Kidney (tissue), 13 donors: ENCODE measurements at regions not wholly inside any gene's neighbourhood (a gene's known extent, or its start where the extent isn't known, plus 50 kb on each side); places are given as distances from the start of the nearest gene placed in this dataset.

Experiments
- DNase-seq, 5 donors: peaks; one replicate each; pipeline ENCODE4 v3.0.0-alpha.2; 2013 to 2020
- FAIRE-seq: peaks from 2 replicates; lab custom pipeline; 2012; peaks lifted over from hg19 to GRCh38; lab: Jason Lieb, UNC
- H3K27ac ChIP-seq, 2 donors: one replicate each; pipeline ENCODE4 v1.7.0; 2013; ENCODE audit warnings: low read depth in 2 of 2, low read length in 2 of 2, inconsistent platforms in 1 of 2
- H3K27me3 ChIP-seq: one replicate; pipeline ENCODE4 v1.7.1; 2013; ENCODE audit warnings: low read length, inconsistent platforms; ENCODE audit not compliant: control insufficient read depth, insufficient read depth
- H3K36me3 ChIP-seq, 3 donors: one replicate each; pipeline versions ENCODE4 v1.7.0 to v1.7.1; 2013; ENCODE audit warnings: low read length in 3 of 3, control low read depth in 1 of 3, inconsistent platforms in 1 of 3; ENCODE audit not compliant: insufficient read depth in 3 of 3, control insufficient read depth in 2 of 3
- H3K4me1 ChIP-seq, 3 donors: one replicate each; pipeline versions ENCODE4 v1.7.0 to v1.7.1; 2013; ENCODE audit warnings: low read length in 3 of 3, inconsistent platforms in 1 of 3, low read depth in 1 of 3; ENCODE audit not compliant: control insufficient read depth in 2 of 3, insufficient read depth in 2 of 3
- H3K4me3 ChIP-seq, 3 donors: one replicate each; pipeline versions ENCODE4 v1.7.0 to v1.8.1; 2013; ENCODE audit warnings: low read length in 3 of 3, control low read depth in 1 of 3, inconsistent platforms in 1 of 3
- H3K9ac ChIP-seq, 3 donors: one replicate each; pipeline versions ENCODE4 v1.7.0 to v1.7.1; 2013; ENCODE audit warnings: low read length in 3 of 3, control low read depth in 1 of 3, inconsistent platforms in 1 of 3
- H3K9me3 ChIP-seq, 3 donors: one replicate each; pipeline versions ENCODE4 v1.7.0 to v1.7.1; 2013; ENCODE audit warnings: low read length in 3 of 3, control low read depth in 1 of 3, inconsistent platforms in 1 of 3; ENCODE audit not compliant: control insufficient read depth in 2 of 3, insufficient read depth in 1 of 3
- intact Hi-C: fragments of 100-400 bp; cut with DNase I; formaldehyde crosslinking; loops from one replicate; pipeline ENCODE4 v1.11.1; 2022
- TF ChIP-seq, protein P1 (sequence below): IDR thresholded peaks from 3 replicates; pipeline ENCODE4 v1.5.1; 2012; ENCODE audit warnings: mild to moderate bottlenecking, moderate library complexity, borderline replicate concordance; ENCODE audit not compliant: insufficient read depth; ENCODE audit errors: extremely low read depth
- donor health status: control.
- donor health status: control.
- donor health status: control.
- donor health status: control.
- donor health status: control.
- donor health status: DM: yes; HTN: yes; CAD: no.
- donor health status: Normal renal cell carcinoma (clear cell type).

DNA sequence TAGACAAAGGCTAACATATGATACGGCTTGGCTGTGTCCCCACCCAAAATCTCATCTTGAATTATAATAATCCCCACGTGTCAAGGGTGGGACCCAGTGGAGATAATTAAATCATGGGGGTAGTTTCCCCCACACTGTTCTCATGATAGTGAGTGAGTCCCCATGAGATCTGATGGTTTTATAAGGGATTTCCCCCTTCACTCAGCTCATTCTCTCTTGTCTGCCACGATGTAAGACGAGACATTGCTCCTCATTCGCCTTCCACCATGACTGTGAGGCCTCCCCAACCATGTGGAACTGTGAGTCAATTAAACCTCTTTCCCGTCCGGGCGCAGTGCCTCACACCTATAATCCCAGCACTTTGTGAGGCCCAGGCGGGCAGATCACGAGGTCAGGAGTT is 143.5 kb downstream of the RXFP2 start:
- H3K9me3 ChIP-seq = no peaks in the 10 kb centered on the region
- H3K9ac ChIP-seq = no peak overlapping the region
- peaks cover 0 to 10% (median 0%) of the 10 kb centered on the region in 3 donors for H3K4me1 ChIP-seq
- intact Hi-C loops = no loop called here
- no peak for FAIRE-seq
- TF ChIP-seq, protein P1, sequence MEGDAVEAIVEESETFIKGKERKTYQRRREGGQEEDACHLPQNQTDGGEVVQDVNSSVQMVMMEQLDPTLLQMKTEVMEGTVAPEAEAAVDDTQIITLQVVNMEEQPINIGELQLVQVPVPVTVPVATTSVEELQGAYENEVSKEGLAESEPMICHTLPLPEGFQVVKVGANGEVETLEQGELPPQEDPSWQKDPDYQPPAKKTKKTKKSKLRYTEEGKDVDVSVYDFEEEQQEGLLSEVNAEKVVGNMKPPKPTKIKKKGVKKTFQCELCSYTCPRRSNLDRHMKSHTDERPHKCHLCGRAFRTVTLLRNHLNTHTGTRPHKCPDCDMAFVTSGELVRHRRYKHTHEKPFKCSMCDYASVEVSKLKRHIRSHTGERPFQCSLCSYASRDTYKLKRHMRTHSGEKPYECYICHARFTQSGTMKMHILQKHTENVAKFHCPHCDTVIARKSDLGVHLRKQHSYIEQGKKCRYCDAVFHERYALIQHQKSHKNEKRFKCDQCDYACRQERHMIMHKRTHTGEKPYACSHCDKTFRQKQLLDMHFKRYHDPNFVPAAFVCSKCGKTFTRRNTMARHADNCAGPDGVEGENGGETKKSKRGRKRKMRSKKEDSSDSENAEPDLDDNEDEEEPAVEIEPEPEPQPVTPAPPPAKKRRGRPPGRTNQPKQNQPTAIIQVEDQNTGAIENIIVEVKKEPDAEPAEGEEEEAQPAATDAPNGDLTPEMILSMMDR = no peak
- no peak overlapping the region for H3K4me3 ChIP-seq
- H3K27ac ChIP-seq = no peak overlapping the region
- DNase-seq = no peak
- H3K27me3 ChIP-seq = no peaks in the 10 kb centered on the region
- no peaks in the 10 kb centered on the region for H3K36me3 ChIP-seq

DNA sequence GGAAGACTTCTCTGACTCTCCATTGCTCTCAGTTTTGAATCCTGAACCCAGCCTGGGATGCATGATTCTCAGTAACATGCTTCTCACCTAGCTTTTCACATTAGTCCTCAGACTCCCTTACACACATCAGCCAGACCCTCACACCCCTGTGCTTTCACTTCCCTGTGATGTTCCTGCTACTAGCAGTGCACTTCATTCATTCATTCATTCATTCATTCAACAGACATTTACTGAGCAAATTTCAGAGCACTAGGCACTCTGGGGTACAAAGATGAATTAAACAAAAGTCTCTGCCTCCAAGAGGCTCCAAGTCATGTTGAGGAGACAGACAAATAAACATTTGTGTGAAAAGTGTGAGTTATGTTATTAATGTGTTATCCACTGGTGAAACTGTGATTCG is 145.2 kb downstream of the RXFP2 start:
- FAIRE-seq = no peak

DNA sequence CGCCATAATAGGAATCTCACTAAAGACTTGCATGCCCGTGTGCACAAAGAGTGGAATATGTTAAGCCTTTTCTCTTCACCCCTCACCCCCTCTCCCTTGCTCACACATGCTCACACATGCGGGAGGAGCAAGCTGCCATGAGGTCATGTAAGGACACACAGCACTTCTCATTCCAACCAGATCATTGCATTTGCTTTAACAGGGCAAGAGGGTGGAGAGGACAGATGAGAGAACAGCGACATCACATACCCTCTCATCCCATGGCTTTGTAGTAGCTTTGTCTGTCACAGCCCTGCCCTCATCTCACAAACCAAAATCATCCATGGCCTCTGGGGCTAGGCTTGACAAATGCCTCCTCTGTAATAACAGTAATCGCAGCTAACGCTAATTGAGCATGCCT is 145.6 kb upstream of the FRY start:
- TF ChIP-seq, protein P1 = no peak
- Histone ChIP-seq H3K9ac (no peak overlapping the region), H3K27me3 (no peaks in the 10 kb centered on the region), H3K36me3 (no peaks in the 10 kb centered on the region), H3K4me3 (peak overlapping the region in 2 of 3 donors; percentile 2 to 7), H3K4me1 (peaks cover 0 to 13% (median 0%) of the 10 kb centered on the region in 3 donors), H3K9me3 (no peaks in the 10 kb centered on the region), H3K27ac (no peak overlapping the region)
- peak in 1 of 5 donors; percentile 7 for DNase-seq
- no peak for FAIRE-seq
- intact Hi-C loops = no loop called here

More for the DNA sequence above, 145.2 kb downstream of the RXFP2 start:
- peaks cover 0 to 10% (median 0%) of the 10 kb centered on the region in 3 donors for H3K4me1 ChIP-seq
- H3K4me3 ChIP-seq = no peak overlapping the region
- intact Hi-C loops = no loop called here
- no peak for DNase-seq
- H3K27ac ChIP-seq = no peak overlapping the region
- TF ChIP-seq, protein P1 = no peak
- no peaks in the 10 kb centered on the region for H3K9me3 ChIP-seq
- H3K9ac ChIP-seq = no peak overlapping the region
- no peaks in the 10 kb centered on the region for H3K36me3 ChIP-seq
- no peaks in the 10 kb centered on the region for H3K27me3 ChIP-seq

DNA sequence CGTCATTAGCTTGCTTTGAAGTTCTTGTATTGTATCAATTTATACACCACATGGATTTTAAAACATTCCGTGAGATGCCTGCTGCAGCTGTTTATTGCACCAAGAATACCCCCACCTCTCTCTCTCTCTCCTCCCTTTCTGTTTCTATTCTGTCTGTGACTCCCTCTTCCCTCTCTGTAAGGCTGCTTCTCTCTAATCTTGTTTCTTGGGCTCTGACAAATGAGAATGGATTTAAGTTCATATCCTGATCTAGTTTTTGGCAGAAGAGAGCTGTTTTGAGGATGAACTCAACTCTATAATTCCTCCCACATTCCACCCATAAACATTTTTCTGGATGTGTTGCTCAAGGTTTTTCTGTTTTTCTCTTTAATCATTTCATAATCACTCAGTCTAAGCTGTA is 144.3 kb upstream of the FRY start:
- no peak overlapping the region for H3K4me3 ChIP-seq
- H3K9ac ChIP-seq = no peak overlapping the region
- no peaks in the 10 kb centered on the region for H3K27me3 ChIP-seq
- no peaks in the 10 kb centered on the region for H3K9me3 ChIP-seq
- DNase-seq (no peak), FAIRE-seq (no peak)
- H3K27ac ChIP-seq = no peak overlapping the region
- intact Hi-C loops = no loop called here
- TF ChIP-seq, protein P1 = no peak
- H3K36me3 ChIP-seq = no peaks in the 10 kb centered on the region
- peaks cover 0 to 13% (median 4%) of the 10 kb centered on the region in 3 donors for H3K4me1 ChIP-seq
